Kidney (tissue), 13 donors: ENCODE measurements at regions not wholly inside any gene's neighbourhood (a gene's known extent, or its start where the extent isn't known, plus 50 kb on each side); places are given as distances from the start of the nearest gene placed in this dataset.

Experiments
- DNase-seq, 5 donors: peaks; one replicate each; pipeline ENCODE4 v3.0.0-alpha.2; 2013 to 2020
- FAIRE-seq: peaks from 2 replicates; lab custom pipeline; 2012; peaks lifted over from hg19 to GRCh38; lab: Jason Lieb, UNC
- H3K27ac ChIP-seq, 2 donors: one replicate each; pipeline ENCODE4 v1.7.0; 2013; ENCODE audit warnings: low read depth in 2 of 2, low read length in 2 of 2, inconsistent platforms in 1 of 2
- H3K27me3 ChIP-seq: one replicate; pipeline ENCODE4 v1.7.1; 2013; ENCODE audit warnings: low read length, inconsistent platforms; ENCODE audit not compliant: control insufficient read depth, insufficient read depth
- H3K36me3 ChIP-seq, 3 donors: one replicate each; pipeline versions ENCODE4 v1.7.0 to v1.7.1; 2013; ENCODE audit warnings: low read length in 3 of 3, control low read depth in 1 of 3, inconsistent platforms in 1 of 3; ENCODE audit not compliant: insufficient read depth in 3 of 3, control insufficient read depth in 2 of 3
- H3K4me1 ChIP-seq, 3 donors: one replicate each; pipeline versions ENCODE4 v1.7.0 to v1.7.1; 2013; ENCODE audit warnings: low read length in 3 of 3, inconsistent platforms in 1 of 3, low read depth in 1 of 3; ENCODE audit not compliant: control insufficient read depth in 2 of 3, insufficient read depth in 2 of 3
- H3K4me3 ChIP-seq, 3 donors: one replicate each; pipeline versions ENCODE4 v1.7.0 to v1.8.1; 2013; ENCODE audit warnings: low read length in 3 of 3, control low read depth in 1 of 3, inconsistent platforms in 1 of 3
- H3K9ac ChIP-seq, 3 donors: one replicate each; pipeline versions ENCODE4 v1.7.0 to v1.7.1; 2013; ENCODE audit warnings: low read length in 3 of 3, control low read depth in 1 of 3, inconsistent platforms in 1 of 3
- H3K9me3 ChIP-seq, 3 donors: one replicate each; pipeline versions ENCODE4 v1.7.0 to v1.7.1; 2013; ENCODE audit warnings: low read length in 3 of 3, control low read depth in 1 of 3, inconsistent platforms in 1 of 3; ENCODE audit not compliant: control insufficient read depth in 2 of 3, insufficient read depth in 1 of 3
- intact Hi-C: fragments of 100-400 bp; cut with DNase I; formaldehyde crosslinking; loops from one replicate; pipeline ENCODE4 v1.11.1; 2022
- TF ChIP-seq, protein P1 (sequence below): IDR thresholded peaks from 3 replicates; pipeline ENCODE4 v1.5.1; 2012; ENCODE audit warnings: mild to moderate bottlenecking, moderate library complexity, borderline replicate concordance; ENCODE audit not compliant: insufficient read depth; ENCODE audit errors: extremely low read depth
- donor health status: control.
- donor health status: control.
- donor health status: control.
- donor health status: control.
- donor health status: control.
- donor health status: DM: yes; HTN: yes; CAD: no.
- donor health status: Normal renal cell carcinoma (clear cell type).

DNA sequence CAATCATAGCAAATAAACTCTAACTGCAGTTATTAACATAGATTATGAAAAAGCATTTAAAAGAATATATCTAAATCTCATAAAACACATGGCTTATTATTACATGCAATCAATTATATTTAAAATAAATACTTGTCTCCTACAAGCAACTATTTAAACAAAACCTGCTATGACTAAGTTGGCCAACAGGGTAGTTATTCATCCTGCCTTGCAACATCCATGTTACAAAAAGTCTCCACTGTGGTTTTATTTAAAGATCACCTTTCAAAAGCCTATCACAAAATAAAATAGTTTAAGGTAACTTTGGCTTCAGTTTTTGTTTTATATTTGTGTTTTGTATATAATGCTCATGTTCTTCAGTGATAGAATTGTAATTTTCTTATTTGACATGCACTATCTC lies 1127.0 kb upstream of the MAP3K7 start:
- Histone ChIP-seq H3K4me3 (no peak overlapping the region), H3K36me3 (no peaks in the 10 kb centered on the region), H3K27ac (no peak overlapping the region), H3K4me1 (no peaks in the 10 kb centered on the region), H3K9me3 (no peaks in the 10 kb centered on the region), H3K27me3 (no peaks in the 10 kb centered on the region), H3K9ac (no peak overlapping the region)
- TF ChIP-seq, protein P1, sequence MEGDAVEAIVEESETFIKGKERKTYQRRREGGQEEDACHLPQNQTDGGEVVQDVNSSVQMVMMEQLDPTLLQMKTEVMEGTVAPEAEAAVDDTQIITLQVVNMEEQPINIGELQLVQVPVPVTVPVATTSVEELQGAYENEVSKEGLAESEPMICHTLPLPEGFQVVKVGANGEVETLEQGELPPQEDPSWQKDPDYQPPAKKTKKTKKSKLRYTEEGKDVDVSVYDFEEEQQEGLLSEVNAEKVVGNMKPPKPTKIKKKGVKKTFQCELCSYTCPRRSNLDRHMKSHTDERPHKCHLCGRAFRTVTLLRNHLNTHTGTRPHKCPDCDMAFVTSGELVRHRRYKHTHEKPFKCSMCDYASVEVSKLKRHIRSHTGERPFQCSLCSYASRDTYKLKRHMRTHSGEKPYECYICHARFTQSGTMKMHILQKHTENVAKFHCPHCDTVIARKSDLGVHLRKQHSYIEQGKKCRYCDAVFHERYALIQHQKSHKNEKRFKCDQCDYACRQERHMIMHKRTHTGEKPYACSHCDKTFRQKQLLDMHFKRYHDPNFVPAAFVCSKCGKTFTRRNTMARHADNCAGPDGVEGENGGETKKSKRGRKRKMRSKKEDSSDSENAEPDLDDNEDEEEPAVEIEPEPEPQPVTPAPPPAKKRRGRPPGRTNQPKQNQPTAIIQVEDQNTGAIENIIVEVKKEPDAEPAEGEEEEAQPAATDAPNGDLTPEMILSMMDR = no peak
- intact Hi-C loops = no loop called here
- no peak for DNase-seq
- FAIRE-seq = no peak

DNA sequence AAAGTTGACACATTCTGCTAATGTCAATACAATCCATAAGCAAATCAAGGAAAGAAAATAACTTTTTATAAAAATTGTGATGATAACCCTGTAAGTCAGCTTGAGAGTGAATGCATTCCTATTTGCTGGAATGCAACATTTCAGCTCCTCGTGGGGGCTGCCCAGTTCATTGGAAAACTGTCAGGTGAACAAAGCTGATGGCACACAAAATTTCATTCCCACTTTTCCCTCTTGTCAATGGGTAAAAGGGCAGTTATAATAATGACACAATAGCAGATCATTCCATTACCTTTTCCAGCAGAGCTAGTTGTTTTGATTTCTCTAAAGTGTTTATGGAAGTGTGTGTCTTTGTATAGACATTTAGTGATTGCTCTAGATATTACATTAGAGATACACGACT lies 1124.6 kb upstream of the MAP3K7 start:
- TF ChIP-seq, protein P1 = no peak
- H3K27me3 ChIP-seq = no peaks in the 10 kb centered on the region
- H3K27ac ChIP-seq = no peak overlapping the region
- DNase-seq (no peak), FAIRE-seq (no peak)
- H3K36me3 ChIP-seq = no peaks in the 10 kb centered on the region
- no peak overlapping the region for H3K9ac ChIP-seq
- intact Hi-C loops = no loop called here
- H3K4me3 ChIP-seq = no peak overlapping the region
- H3K4me1 ChIP-seq = no peaks in the 10 kb centered on the region
- no peaks in the 10 kb centered on the region for H3K9me3 ChIP-seq

DNA sequence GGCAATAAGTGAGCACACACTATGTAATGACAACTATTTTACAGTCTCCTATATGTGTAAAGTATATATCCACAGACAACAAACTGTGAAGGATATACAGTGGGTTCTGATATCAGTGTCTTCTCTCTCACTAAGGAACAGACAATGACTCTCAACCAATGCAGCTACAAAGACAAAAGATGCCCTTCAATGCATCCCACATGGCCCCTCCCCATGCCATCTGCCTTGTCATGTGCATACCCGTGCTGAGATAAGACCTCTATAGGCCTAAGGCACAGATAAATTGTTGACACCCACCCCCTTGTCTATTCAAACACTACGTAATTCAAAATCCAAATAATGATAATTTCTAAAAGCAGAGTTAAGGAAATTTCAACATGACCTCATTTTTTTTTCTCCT lies 1123.5 kb upstream of the MAP3K7 start:
- H3K9ac ChIP-seq = no peak overlapping the region
- FAIRE-seq = no peak
- no peaks in the 10 kb centered on the region for H3K27me3 ChIP-seq
- no peaks in the 10 kb centered on the region for H3K9me3 ChIP-seq
- TF ChIP-seq, protein P1 = no peak
- DNase-seq = no peak
- no peaks in the 10 kb centered on the region for H3K36me3 ChIP-seq
- intact Hi-C loops = no loop called here
- H3K4me3 ChIP-seq = no peak overlapping the region
- no peak overlapping the region for H3K27ac ChIP-seq
- H3K4me1 ChIP-seq = no peaks in the 10 kb centered on the region

DNA sequence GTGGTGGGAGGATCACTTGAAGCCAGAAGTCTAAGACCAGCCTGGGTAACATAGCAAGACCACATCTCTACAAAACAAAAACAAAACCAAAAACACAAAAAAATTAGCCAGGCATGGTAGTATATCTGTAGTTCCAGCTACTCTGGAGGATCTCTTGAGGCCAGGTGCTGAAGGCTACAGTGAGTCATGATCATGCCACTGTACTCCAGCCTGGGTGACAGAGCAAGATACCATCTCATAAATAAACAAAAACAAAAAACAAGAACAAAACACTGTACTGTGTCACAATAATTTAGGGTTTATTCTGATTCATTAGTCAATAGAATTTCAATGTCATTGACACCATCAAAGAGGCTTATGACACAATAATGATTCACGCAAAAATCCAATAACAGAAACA lies 1121.7 kb upstream of the MAP3K7 start:
- DNase-seq = no peak
- H3K4me3 ChIP-seq = no peak overlapping the region
- no peak for FAIRE-seq
- no peaks in the 10 kb centered on the region for H3K4me1 ChIP-seq
- H3K27me3 ChIP-seq = no peaks in the 10 kb centered on the region
- H3K9ac ChIP-seq = no peak overlapping the region
- intact Hi-C loops = no loop called here
- H3K27ac ChIP-seq = no peak overlapping the region
- no peaks in the 10 kb centered on the region for H3K9me3 ChIP-seq
- no peaks in the 10 kb centered on the region for H3K36me3 ChIP-seq
- TF ChIP-seq, protein P1 = no peak
